ENCODE measurements at regions not wholly inside any gene's neighbourhood (a gene's known extent, or its start where the extent isn't known, plus 50 kb on each side); places are given as distances from the start of the nearest gene placed in this dataset.

GRCh38 chr2:224257156-224257555 is 144.8 kb downstream of the FAM124B start:
- TF ChIP-seq CTCF (conservative IDR thresholded peaks at IDR 0.05; ENCODE audit: low read length) = no peak
- no peak for TF ChIP-seq EZH2phosphoT487 (IDR thresholded peaks at IDR 0.05; ENCODE audit: borderline replicate concordance, low read depth, low read length)

Data from OCI-LY7 (cell line).